Midbrain (tissue), 1 donor: ENCODE measurements at regions not wholly inside any gene's neighbourhood (a gene's known extent, or its start where the extent isn't known, plus 50 kb on each side); places are given as distances from the start of the nearest gene placed in this dataset.

Experiments
- DNase-seq: peaks from one replicate; lab custom pipeline; 2025; lab: John Stamatoyannopoulos, UW

DNA sequence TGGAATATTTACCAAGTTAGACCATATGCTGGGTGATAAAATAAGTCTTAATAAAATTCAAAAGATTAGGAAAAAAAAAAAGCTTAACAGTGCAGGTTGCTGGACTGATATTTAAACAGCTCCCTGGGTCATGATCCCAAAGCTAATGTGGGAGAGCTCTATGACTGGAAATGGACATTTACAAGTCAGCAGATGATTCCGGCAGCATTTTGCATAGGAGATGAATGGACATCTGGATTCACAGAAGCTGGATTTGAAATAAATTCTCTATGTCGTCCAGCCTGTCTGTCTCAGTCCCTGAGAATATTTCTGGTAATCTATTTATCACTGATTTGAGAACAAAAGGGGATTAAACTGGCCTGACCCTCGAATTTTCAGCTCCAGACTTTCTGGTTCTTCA, 52.3 kb upstream of the KLHL25 start:
- no peak for DNase-seq

GRCh38 chr15:85849946-85850345, 55.2 kb upstream of the KLHL25 start:
- no peak for DNase-seq

DNA sequence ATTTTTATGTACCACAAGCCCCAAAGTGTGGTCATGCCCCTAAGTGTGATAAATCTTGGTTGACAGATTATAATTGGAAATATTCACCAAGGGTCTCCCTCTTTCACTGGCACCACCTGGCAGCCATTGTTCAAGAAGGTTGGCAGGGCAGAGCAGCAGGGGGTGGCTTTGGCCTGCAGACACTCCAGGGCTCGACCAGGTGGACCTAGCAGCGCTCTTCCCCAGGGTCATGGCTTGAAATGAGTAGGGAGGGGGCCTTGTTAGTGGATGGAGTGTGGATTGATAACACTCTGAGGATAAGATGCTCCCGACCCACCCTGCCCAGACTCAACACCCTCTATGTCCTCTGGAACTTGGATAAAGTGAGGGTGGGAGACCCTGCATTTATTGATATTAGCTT, 58.2 kb upstream of the KLHL25 start:
- DNase-seq: no peak

DNA sequence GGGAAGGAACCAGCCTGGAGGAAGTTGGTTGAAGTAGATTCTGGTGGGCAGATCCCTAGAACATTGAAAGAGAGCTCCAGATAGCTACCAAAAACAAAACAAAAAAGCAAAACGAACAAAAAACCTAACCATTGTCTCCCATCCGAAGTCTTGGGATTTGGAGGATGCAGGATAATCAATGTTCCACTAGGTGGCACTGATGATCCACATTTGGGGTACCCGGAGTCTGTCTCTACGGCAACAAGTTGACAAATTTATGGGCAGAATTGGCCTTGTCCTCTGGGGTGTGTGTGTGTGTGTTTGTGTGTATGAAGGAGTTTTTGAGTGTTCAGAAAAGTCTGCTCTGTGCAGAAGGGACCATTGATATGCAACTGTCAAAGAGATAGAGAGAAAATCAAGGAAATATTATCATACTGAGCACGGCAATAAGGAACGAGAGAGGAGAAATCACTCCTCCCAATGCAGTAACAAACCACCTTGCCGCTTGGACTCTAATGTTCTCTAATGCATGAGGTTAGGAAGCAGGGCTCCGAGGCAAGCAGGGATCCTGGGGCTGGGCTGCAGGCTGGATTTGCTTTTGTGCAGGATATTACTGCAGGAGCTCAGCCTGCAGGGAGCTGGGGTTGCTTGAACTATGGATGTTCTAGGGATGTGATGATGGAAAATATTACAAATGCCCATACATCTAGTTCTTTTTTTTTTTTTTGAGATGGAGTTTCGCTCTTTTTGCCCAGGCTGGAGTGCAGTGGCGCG, 59.8 kb upstream of the KLHL25 start:
- DNase-seq: peak; percentile 80

DNA sequence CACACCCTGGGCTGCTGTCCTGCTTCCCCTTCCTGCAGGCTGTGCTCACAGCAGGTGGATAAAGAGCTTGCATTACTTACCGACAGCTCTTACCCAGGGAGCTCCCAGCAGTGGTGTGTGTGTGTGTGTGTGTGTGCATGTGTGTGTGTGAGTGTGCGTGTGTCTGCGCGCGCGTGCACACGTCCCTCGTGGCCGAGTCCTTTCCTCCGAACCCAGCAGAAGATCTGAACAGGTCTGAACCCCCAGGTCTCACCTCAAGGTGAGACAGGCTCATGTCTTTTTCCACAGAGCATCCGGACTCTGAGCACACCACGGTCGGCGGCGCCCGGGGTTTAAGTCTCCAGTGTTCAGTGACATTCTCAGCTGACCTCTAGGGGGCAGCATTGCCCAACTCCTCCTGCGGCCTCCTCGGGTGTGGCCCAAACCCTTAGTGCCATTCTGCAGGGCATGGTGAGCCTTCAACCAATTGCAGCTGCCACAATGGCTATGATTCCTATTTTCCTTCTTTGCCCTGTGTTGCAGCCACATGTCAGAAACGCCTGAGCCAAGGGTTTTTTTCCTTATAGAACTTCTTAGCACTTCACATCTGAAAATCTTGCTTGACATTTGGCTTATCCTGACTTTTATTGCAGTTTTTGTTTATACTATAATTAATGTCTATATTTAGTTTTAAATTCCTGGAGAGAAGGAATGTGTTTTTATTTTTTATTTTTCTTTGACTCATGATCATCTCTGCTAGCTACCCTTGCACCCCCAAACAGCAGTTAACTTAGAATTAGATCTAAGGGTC, 64.1 kb upstream of the KLHL25 start:
- DNase-seq: peak; percentile 59

DNA sequence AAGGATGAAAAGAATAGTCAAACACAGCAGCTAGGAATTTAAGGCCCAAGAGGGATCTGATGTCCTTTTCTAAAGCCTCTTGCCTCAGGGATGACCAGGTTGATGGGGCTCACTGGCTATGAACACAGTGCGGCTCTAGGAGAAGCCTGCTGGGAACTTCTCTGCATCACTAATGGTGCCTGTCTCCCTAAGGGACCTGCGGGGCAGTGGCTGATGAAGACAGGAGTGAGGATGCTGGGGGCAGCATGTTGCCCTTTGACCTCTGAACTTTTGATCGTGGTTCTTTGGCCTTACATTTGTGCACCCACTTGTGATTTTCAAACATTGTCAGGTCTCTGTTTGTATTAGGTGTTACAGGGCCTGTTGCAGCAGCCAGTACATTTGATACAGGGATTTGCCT, 64.9 kb upstream of the KLHL25 start:
- no peak for DNase-seq

- no peak for DNase-seq
Measured at GRCh38 chr15:85860394-85861161, 65.9 kb upstream of the KLHL25 start.

DNA sequence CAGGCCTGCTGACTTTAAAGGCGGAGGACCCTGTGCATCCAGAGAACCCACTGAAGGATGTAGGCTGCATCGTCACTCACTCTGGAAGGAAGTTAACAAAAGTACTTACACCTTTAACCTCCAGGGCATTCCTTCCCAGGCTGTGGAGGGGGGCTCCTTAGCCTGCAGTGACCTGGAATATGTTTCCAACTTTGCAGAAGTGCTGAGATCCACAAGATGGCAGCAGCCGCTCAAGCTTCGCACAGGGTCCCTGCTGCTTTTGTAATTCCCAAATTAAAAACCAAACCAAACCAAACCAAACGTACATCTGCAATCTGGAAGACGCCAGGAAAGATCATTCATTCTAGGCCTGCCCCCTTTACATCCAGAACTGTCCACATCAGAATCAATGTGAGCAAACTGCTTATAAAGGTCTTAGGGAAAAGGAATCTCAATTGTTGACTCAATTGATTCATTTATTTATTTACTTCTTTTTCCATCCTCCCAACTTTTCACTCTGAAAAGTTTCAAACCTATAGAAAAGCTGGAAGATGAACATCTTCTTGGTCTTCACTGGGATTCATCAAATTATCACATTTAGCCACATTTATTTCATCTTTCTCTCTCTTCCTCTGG, 70.5 kb upstream of the KLHL25 start:
- DNase-seq: peak; percentile 32

GRCh38 chr15:85867250-85867649, 72.5 kb upstream of the KLHL25 start:
- no peak for DNase-seq

GRCh38 chr15:85869124-85869523, 74.4 kb upstream of the KLHL25 start:
- DNase-seq: no peak

DNA sequence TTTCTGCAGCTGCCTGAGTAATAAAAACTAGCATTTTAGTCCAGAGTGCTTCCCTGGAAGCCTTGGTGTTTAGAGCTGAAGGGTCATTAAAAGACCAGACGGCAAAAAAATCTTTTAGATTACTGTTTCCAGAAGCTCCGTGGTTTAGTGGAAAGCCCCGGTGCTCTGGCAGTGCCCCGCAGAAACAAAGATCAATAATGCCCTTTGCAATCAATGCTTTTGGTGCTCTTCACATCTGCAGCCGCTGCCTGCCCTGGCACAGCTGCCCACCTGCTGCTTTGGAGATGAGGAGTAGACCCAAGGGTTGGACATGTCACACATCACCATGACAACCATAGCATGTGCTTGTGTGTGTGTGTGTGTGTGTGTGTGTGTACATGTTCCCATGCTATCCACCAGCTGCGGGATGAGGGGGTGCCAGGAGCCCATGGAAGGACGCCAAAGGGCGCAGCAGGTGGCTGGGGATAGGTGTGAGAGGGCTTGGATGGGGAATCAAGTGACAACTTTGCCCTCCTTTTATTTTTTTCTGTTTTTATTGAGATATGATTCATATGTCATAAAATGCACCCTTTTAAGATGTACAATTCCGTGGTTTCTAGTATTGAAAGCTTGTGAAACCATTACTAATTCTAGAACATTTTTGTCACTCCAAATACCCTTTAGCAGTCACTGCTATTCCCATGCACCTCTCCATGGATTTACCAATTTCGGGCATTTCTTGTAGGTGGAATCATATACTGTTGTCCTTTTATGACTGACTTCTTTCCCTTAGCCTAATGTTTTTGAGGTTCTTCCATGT, 75.7 kb upstream of the KLHL25 start:
- DNase-seq: no peak

- no peak for DNase-seq
Measured at GRCh38 chr15:85871545-85871944, 76.8 kb upstream of the KLHL25 start.

DNA sequence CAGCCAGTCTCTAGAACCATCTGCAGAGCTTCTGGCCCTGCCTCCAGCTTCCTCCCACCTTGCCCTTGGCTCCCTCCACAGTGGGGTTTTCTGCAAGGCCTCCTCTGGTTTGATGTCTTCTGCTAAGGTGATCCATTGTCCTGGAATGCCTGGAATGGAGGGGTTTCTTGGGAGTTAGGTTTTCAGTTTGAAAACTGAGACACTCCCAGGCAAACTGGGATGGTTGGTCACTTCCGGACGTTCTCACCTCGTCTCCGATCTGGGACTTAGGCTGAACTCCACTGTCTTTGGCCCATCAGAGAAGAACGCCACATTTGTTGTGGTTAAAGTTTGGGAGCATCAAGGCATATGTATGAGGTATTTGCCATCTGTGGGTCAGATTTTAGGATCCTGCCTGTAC, 77.4 kb upstream of the KLHL25 start:
- DNase-seq: no peak

- DNase-seq: no peak
Measured at GRCh38 chr15:85874236-85874635, 79.5 kb upstream of the KLHL25 start.

DNA sequence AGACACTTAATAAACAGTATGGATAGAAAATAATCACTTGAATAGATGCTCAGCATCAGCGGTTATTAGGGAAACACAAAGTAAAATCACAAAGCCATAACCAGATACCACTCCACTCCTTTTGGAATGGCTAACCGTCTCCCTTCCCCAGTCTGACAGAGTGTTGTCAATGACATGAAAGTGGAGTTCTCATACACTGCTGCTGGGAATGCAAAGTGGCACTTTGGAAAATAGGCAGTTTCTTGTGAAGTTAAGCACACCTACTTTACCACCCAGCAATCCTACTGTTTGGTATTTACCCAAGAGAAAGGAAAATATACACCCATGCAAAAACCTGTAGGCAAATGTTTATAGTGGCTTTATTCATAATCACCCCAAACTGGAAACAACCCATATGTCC, 81.0 kb upstream of the KLHL25 start:
- no peak for DNase-seq

DNA sequence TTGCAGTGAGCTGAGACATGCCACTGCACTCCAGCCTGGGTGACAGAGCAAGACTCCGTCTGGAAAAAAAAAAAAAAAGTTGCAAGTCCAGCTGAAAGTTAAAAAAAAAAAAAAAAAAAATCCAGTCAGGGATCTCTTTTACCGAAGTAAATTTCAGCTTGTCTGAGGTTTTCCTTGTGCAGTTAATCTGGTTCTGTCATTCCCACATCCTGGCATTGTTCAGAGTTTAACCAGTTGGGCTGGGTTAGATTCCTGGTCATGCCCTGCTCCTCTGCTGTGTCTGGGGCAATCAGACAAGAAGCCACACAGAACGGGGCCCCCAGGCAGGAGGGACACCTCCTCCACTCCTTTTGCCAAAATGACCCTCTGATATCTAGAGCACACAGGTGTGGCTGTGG, 84.1 kb upstream of the KLHL25 start:
- DNase-seq: no peak

DNA sequence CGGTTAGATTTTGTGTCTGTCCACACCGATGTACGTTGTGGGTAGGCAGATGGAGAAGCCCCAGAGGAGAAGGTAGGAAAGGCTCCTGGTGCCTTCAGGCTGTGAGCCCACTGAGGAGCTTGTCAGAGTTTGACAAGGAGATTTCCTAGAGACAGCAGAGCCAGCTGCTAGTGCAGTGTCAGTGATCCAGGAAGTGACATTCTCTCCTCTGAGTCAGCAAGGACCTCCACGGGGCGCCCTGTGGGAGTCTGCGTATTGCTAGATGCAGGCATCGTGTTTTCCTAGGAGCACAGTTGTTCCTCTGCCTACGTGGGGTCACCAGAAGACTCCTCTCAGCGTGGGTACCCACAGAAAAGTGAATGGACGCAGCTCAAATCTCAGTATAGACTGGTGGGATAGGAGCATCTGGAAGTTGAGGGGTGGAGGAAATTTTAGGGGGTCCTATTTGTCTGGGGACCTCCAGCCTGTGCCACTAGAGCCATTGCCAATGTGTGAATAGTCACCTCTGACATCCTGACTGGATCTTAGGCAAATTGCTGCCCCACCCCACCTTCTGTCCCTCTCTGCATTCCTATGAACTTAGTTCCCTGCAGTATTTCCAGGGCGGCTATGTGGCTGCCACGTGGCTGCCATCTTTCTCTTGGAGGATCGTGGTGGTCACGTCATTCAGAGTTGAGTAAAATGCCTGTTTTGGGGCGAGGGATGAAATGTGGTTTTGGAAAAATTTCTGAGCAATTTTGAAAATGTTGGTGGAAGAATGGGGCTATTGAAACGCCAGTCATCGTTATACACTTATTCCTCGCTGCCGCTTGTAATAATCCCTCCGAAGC, 84.8 kb upstream of the KLHL25 start:
- DNase-seq: no peak

DNA sequence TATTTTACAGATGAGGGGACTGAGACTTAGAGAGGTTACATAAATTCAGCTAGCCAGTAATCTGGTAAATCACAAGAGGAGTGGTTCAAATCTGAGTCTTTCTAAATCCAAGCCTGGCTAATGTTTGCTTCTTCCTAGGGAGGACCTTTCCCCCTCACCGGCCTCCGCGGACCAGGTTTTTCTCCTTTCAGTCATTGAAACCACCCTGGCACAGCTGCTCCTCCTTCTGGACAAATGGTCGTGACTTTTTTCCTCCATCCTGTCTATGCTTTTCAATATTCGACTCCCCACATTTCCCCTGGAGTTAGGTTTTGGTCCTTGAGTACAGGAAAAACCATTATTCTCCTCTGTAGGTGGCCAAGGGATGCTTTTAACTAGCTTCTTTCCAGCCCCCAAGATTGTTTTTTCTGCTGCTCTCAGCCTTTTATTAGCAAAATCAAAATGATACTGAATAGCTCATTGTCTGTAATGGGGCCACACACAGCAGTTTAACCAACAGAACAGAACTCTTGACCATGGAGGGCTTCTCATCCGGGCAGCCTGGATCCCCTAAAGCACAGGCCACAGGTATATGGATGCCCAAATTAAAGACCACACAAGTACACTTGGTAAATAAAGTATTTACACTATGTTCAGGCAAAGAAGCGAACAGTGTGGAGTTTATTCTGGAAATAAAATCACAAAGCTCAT, 85.9 kb upstream of the KLHL25 start:
- DNase-seq: no peak

DNA sequence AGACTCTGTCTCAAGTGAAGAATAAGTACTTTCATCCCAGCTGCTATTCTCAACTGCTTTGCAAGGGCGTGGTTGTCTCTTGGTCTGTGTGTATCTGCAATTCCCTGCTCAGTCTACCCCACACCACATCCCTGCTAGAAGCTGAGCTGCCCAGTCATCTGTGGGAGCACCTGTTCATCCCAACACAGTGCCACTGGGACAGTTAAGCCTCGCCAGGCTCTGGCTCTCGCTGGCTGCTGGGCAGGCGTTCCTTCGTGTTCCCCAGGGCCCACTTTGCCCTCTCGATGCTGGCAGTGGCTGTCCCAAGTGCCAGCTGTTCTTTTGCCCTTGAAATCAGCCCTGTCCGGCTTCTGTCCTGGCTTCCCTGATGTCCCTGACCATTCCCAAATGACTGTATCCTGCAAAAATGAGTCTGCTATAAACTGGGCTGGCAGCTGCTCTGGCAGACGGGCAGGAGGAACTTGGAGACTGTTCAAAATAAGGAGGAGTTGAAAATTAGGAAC, 91.6 kb upstream of the KLHL25 start:
- DNase-seq: no peak
